HL-60 (cell line): ENCODE measurements at regions not wholly inside any gene's neighbourhood (a gene's known extent, or its start where the extent isn't known, plus 50 kb on each side); places are given as distances from the start of the nearest gene placed in this dataset.

Experiments used
- CTCF ChIP-seq: IDR thresholded peaks from one replicate; pipeline ENCODE4 v1.5.1; 2011; ENCODE audit warnings: low read length, control low read depth, inconsistent platforms; ENCODE audit not compliant: insufficient read depth
- GABPA ChIP-seq: IDR thresholded peaks from 2 replicates; pipeline ENCODE4 v1.6.1; 2012; ENCODE audit warnings: low read depth
- REST ChIP-seq: IDR thresholded peaks from 2 replicates; pipeline ENCODE4 v1.6.1; 2012; ENCODE audit warnings: low read depth; ENCODE audit not compliant: insufficient replicate concordance
- SPI1 ChIP-seq: IDR thresholded peaks from 2 replicates; pipeline ENCODE4 v1.6.1; 2012; ENCODE audit warnings: low read depth, mild to moderate bottlenecking, borderline replicate concordance

GRCh38 chr22:33194529-33195077 lies 136.4 kb upstream of the SYN3 start:
- TF ChIP-seq CTCF (no peak), GABPA (no peak), SPI1 (no peak), REST (no peak)
